ENCODE measurements at regions not wholly inside any gene's neighbourhood (a gene's known extent, or its start where the extent isn't known, plus 50 kb on each side); places are given as distances from the start of the nearest gene placed in this dataset.

- TF ChIP-seq KDM4A (IDR thresholded peaks at IDR 0.05; ENCODE audit: low read depth, low read length, severe bottlenecking) (no peak), TCF12 (IDR thresholded peaks at IDR 0.05; ENCODE audit: low read depth, low read length) (no peak), SRF (IDR thresholded peaks at IDR 0.05; ENCODE audit: low read depth, low read length) (no peak), ATF3 (IDR thresholded peaks at IDR 0.05; ENCODE audit: insufficient read depth, low read depth, low read length) (no peak), POLR2AphosphoS5 (IDR thresholded peaks at IDR 0.05; ENCODE audit: low read depth, low read length) (no peak), SIX5 (IDR thresholded peaks at IDR 0.05; ENCODE audit: low read depth, low read length) (no peak)
Observed at GRCh38 chr1:170424346-170424745, 107.6 kb upstream of the GORAB start (continued).

All from H1 (cell line).